Fibroblast of peridontal ligament (primary cell): ENCODE measurements at regions not wholly inside any gene's neighbourhood (a gene's known extent, or its start where the extent isn't known, plus 50 kb on each side); places are given as distances from the start of the nearest gene placed in this dataset.
A peak's percentile ranks its signal among the peaks of the same experiment; 100 is the strongest.

Source experiments
- DNase-seq: peaks from one replicate; pipeline ENCODE4 v3.0.0-alpha.2; 2010; ENCODE audit errors: extremely low read depth

- DNase-seq = no peak
Observed at GRCh38 chr13:83941701-83942335, 59.5 kb upstream of the SLITRK1 start.

- peak; percentile 18 for DNase-seq
Observed at GRCh38 chr13:83940742-83941141, 58.5 kb upstream of the SLITRK1 start.

GRCh38 chr13:83937579-83937978, 55.3 kb upstream of the SLITRK1 start:
- DNase-seq = no peak

- no peak for DNase-seq
Observed at GRCh38 chr13:83935566-83935965, 53.3 kb upstream of the SLITRK1 start.
